ENCODE measurements at regions not wholly inside any gene's neighbourhood (a gene's known extent, or its start where the extent isn't known, plus 50 kb on each side); places are given as distances from the start of the nearest gene placed in this dataset.

DNA sequence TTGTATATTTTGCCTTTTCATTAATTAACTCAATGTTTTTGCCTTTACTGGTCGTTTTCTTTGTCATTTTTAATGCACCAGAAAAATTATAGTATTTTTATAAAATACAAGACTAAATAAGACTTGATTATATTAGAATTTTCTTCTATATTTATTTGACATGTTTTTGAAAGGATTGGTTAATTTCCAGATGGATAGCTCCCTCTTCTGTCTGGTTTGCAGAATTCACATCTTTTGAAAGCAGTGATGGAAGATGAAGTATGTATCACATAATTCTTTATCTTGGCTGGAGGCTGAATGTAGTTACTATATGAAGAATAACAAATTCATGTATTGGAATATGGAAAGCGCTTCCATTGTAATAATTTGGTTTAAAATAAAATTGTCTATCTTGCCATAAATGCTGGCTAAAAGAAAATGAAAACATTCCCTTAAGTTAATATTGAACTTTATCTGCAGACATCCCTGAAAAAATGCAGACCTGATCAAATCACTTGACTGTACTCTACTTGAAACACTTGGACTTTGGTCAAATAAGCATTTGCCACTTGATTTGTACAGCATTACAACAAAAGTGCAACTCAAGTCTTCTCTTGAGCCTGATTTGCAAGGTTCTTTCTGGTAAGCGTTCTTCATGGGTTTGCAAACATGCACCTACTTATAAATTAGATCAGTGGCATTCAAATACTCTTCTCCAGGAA, 86.3 kb upstream of the EFEMP1 start:
- DNase-seq (ENCODE audit: low spot score), result no peak
- TF ChIP-seq CTCF (IDR thresholded peaks at IDR 0.05), result no peak
- ATAC-seq (ENCODE audit: low FRiP score), result no peak

- DNase-seq (ENCODE audit: low spot score) (no peak), ATAC-seq (ENCODE audit: low FRiP score) (no peak)
- TF ChIP-seq CTCF (IDR thresholded peaks at IDR 0.05), result no peak
Measured at GRCh38 chr2:56011624-56012023, 88.0 kb upstream of the EFEMP1 start.

- TF ChIP-seq CTCF (IDR thresholded peaks at IDR 0.05), result no peak
- ATAC-seq (ENCODE audit: low FRiP score) (no peak), DNase-seq (ENCODE audit: low spot score) (no peak)
Measured at GRCh38 chr2:56012221-56012765, 88.7 kb upstream of the EFEMP1 start.

DNA sequence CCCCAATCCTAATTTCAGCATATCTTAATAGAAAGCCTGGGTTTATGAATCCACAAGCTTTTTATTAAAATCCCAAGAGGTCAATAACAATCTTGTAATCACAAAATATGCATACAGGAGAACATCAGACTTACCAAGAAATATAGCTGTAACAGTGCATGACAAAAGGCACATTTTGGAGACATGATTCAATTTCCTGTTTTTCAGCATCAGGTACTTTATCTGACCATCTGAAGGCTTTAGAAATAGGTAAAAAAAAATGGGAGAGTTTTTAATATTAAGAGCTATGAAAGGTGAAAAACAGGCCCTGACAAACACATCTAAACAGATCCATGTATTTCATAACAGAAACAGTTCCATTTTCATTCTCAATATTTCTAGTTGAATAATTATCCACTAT, 89.9 kb upstream of the EFEMP1 start:
- no peak for TF ChIP-seq CTCF (IDR thresholded peaks at IDR 0.05)
- DNase-seq (ENCODE audit: low spot score) (no peak), ATAC-seq (ENCODE audit: low FRiP score) (no peak)

DNA sequence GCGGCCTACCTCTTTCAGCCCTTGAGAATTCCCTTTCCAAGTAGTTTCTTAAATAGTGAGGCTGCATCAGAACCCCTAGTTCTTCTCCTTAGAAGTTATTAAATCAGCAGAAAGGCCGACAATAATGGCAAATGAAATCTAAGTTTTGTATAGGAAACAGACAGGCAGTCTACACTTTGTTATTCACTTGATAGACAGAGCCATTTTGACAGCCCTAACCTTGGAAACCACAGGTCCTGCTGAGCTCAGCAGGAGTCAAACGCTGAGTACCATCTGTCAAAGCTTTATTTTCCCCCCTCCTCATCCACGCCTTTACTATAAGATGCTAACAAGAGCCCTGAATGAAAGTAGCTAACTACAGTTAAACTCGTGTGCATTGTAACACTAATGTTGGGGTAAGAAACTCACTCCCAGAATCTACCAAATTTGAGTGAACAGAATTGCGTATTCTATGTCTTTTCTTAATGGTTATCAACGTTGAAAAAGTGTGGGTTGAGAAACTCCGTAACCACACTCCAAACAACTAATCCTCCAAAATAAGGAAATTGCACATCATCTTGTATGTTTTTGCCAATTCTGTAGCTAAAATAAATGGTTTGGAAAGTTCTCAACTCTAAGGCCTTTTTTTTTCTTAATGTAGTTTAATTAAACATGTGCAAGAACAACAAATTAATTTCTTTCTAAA, 90.6 kb upstream of the EFEMP1 start:
- DNase-seq (ENCODE audit: low spot score), result no peak
- no peak for TF ChIP-seq CTCF (IDR thresholded peaks at IDR 0.05)
- ATAC-seq (ENCODE audit: low FRiP score), result no peak

GRCh38 chr2:56015711-56016115, 92.1 kb upstream of the EFEMP1 start:
- ATAC-seq (ENCODE audit: low FRiP score), result no peak
- TF ChIP-seq CTCF (IDR thresholded peaks at IDR 0.05), result no peak
- no peak for DNase-seq (ENCODE audit: low spot score)

DNA sequence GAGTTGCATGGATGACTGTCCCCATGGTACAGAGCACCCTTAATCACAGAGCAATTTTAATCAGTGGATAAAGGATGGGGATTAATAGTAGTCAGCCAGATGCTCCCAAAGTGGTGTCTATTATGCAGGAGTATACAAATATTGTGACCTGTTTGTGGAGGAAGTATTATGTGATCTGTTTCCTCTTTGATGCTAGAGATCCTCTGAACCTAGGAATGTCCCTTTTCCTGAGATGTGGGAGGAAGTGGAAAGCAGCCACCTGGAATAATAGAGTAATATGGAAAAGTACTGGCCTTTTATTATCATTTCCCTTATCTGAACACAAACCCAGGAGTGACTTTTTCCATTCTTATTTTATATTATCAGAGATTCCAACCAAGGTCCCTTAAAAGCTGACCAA, 94.2 kb upstream of the EFEMP1 start:
- ATAC-seq (ENCODE audit: low FRiP score) (no peak), DNase-seq (ENCODE audit: low spot score) (no peak)
- TF ChIP-seq CTCF (IDR thresholded peaks at IDR 0.05), result no peak

Measured in omental fat pad (tissue), 3 donors.